ENCODE measurements at regions not wholly inside any gene's neighbourhood (a gene's known extent, or its start where the extent isn't known, plus 50 kb on each side); places are given as distances from the start of the nearest gene placed in this dataset.

DNA sequence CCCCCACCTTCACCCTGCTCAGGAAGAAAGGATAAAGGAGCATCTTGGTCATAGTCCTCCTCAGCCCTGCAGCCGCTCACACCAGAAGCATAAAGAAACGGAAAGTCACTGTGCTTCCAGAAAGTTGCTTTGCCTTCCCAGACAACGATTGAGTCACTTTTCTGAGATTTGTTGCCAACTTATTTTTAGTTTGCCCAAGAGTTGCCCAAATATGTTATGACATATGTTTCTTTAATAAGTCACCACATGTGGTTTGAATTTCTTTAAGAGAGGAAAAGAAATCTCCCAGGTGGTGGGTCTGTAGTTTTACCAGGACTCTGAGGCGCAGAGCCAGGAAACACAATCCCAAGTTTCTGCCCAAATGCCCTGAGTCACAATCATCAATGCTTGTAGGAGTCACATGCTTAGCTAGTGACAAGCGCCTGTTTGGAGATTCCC is 63.4 kb upstream of the LRCH1 start:
- Histone ChIP-seq H3K14ac (replicated peaks; ENCODE audit: low read depth, low read length) (no peak overlapping the region), H3K9me1 (ENCODE audit: insufficient read depth, low read length) (no peaks in the 10 kb centered on the region), H3K9me3 (ENCODE audit: control insufficient read depth, insufficient read depth, low read length) (peaks cover 9% of the 10 kb centered on the region), H3K4me1 (ENCODE audit: control insufficient read depth, insufficient read depth, low read length) (peaks cover 2% of the 10 kb centered on the region; the same call in 1 of the 2 replicates), H3K4me2 (ENCODE audit: low read depth, low read length) (peak overlapping the region; percentile 57), H3K18ac (ENCODE audit: low read depth, low read length) (no peak overlapping the region), H2BK20ac (ENCODE audit: low read depth, low read length) (no peak overlapping the region), H3K4me3 (ENCODE audit: insufficient read depth, low read depth, low read length) (no peak overlapping the region), H3K4ac (ENCODE audit: low read depth, low read length) (no peak overlapping the region), H2AK5ac (ENCODE audit: low read depth, low read length) (no peak overlapping the region), H2AFZ (replicated peaks; ENCODE audit: low read length, poor library complexity) (no peak overlapping the region), H3K36me3 (ENCODE audit: control insufficient read depth, insufficient read depth, low read length) (no peaks in the 10 kb centered on the region), H3K23ac (ENCODE audit: low read depth, low read length) (no peak overlapping the region), H3K79me1 (ENCODE audit: low read depth in 1 of 2, low read length in 2 of 2) (no peaks in the 10 kb centered on the region), H3K56ac (ENCODE audit: extremely low read depth, insufficient read depth, low read length) (no peak overlapping the region), H4K91ac (ENCODE audit: insufficient read depth, low read depth, low read length) (no peak overlapping the region), H2AK9ac (replicated peaks; ENCODE audit: low read depth, low read length, poor library complexity) (no peak overlapping the region), H3K27me3 (ENCODE audit: control insufficient read depth, insufficient read depth, low read length) (no peaks in the 10 kb centered on the region), H2BK5ac (ENCODE audit: low read depth, low read length, poor library complexity, severe bottlenecking) (no peak overlapping the region), H2BK15ac (ENCODE audit: low read depth, low read length) (no peak overlapping the region), H4K20me1 (ENCODE audit: insufficient read depth, low read length) (no peaks in the 10 kb centered on the region), H4K8ac (ENCODE audit: low read depth in 2 of 2, low read length in 2 of 2) (no peak overlapping the region), H4K5ac (ENCODE audit: low read depth, low read length) (no peak overlapping the region), H3K9ac (ENCODE audit: low read depth, low read length) (no peak overlapping the region), H2BK120ac (ENCODE audit: low read depth, low read length) (no peak overlapping the region), H3K27ac (ENCODE audit: insufficient read depth, low read length) (no peak overlapping the region)
- ATAC-seq (ENCODE audit: low read depth) (peak; percentile 44), DNase-seq (peak; percentile 67)
- intact Hi-C loops (cut with micrococcal nuclease) (loop anchor here (5.0 kb wide), 1 partner anchor 128 kb away; no protein-coding TSS in a partner anchor), dilution Hi-C loops (cut with HindIII; ENCODE audit: low sequenced_read_pairs, unreplicated experiment) (no loop called here), in situ Hi-C loops (cut with MboI; ENCODE audit: low sequenced_read_pairs) (loop anchor here (10.0 kb wide), 1 partner anchor 235 kb away; no protein-coding TSS in a partner anchor)
- WGBS, 2 experiments (ENCODE audit: extremely low coverage in 2 of 2, insufficient read length in 1 of 2): no CpG with 5 or more reads among the region's 5 CpGs
- POLR2A ChIA-PET (ENCODE audit: unreplicated experiment): no interaction called here
- TF ChIP-seq NFE2L2 (IDR thresholded peaks at IDR 0.05; ENCODE audit: low read depth, low read length) (no peak), CEBPB (IDR thresholded peaks at IDR 0.05; ENCODE audit: low read depth, low read length) (peak; percentile 55; the same call in 1 of the 2 replicates)
- no TSS peak for BruUV-seq (replicated peaks)
- CTCF ChIA-PET: no interaction called here
